ENCODE measurements at regions not wholly inside any gene's neighbourhood (a gene's known extent, or its start where the extent isn't known, plus 50 kb on each side); places are given as distances from the start of the nearest gene placed in this dataset.

DNA sequence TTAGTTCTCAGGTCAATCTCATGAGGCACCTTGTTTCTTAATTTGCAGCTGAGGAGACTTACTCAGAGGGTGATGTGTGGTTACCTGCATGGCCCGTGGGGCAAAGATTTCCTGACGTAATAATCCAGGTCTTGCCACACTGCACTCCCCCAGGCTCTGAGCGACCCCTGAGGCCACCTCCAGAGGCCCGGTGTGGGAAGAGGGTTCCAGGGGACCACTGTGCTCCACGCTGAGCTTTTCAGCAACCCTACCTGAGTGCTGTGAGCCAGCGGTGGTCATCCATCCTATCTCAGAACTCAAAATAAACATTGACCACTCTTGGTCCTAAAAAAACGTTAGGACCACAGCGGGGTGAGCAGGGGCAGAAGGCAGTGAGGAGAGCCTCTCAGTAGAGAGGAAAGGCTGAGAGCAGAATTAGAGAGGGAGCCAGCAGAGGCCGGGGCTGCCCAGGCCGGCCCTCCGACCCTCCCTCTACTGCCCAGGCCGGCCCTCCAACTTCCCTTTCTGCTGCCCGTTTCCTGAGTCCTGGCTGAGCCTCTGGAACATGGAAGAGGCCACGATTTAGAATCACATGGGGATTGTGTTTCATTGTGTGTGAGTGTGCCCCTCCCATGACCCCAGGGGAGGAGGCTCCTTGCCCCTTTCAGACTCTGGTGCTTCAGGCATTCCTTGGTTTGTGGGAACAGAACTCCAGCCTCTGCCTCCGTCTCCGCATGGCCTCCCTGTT is 188.2 kb upstream of the DIO3 start:
- Mint-ChIP-seq H3K4me1 (no peaks in the 10 kb centered on the region), H3K27ac (no peak overlapping the region), H3K36me3 (no peaks in the 10 kb centered on the region), H3K27me3 (ENCODE audit: low read depth in 3 of 3) (peaks cover 2 to 10% (median 6%) of the 10 kb centered on the region in 3 donors), H3K9me3 (peaks cover 0 to 2% (median 0%) of the 10 kb centered on the region in 7 donors), H3K4me3 (no peak overlapping the region)
- intact Hi-C loops (cut with micrococcal nuclease), result no loop called here
- no peaks in the 10 kb centered on the region for H4K20me1 ChIP-seq (ENCODE audit: insufficient read depth, low read length)
- no peaks in the 10 kb centered on the region for H3K4me1 ChIP-seq (ENCODE audit: control insufficient read depth in 1 of 2, insufficient read depth in 2 of 2, low read length in 2 of 2)
- H3K9ac ChIP-seq (ENCODE audit: insufficient read depth, low read length, poor library complexity, severe bottlenecking), result no peak overlapping the region
- no peak overlapping the region for H3K4me2 ChIP-seq (replicated peaks; ENCODE audit: extremely low read depth, low read length, poor library complexity, severe bottlenecking)
- TF ChIP-seq, protein P1, sequence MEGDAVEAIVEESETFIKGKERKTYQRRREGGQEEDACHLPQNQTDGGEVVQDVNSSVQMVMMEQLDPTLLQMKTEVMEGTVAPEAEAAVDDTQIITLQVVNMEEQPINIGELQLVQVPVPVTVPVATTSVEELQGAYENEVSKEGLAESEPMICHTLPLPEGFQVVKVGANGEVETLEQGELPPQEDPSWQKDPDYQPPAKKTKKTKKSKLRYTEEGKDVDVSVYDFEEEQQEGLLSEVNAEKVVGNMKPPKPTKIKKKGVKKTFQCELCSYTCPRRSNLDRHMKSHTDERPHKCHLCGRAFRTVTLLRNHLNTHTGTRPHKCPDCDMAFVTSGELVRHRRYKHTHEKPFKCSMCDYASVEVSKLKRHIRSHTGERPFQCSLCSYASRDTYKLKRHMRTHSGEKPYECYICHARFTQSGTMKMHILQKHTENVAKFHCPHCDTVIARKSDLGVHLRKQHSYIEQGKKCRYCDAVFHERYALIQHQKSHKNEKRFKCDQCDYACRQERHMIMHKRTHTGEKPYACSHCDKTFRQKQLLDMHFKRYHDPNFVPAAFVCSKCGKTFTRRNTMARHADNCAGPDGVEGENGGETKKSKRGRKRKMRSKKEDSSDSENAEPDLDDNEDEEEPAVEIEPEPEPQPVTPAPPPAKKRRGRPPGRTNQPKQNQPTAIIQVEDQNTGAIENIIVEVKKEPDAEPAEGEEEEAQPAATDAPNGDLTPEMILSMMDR (IDR thresholded peaks at IDR 0.05), result no peak
- H3K4me3 ChIP-seq (replicated peaks in 1 of 3; ENCODE audit: low read depth in 2 of 3, low read length in 3 of 3), result no peak overlapping the region
- no peak overlapping the region for H2AFZ ChIP-seq (ENCODE audit: insufficient read depth, low read depth, low read length, poor library complexity, severe bottlenecking)
- 88% methylated on average over 6 of the region's 16 CpGs for WGBS (ENCODE audit: insufficient coverage)
- H3K27ac ChIP-seq (ENCODE audit: low read depth in 1 of 2, low read length in 2 of 2), result no peak overlapping the region
- DNase-seq, result no peak
- no peaks in the 10 kb centered on the region for H3K9me3 ChIP-seq (replicated peaks in 1 of 2; ENCODE audit: control insufficient read depth in 1 of 2, insufficient read depth in 1 of 2, low read length in 2 of 2)
- H3K79me2 ChIP-seq (ENCODE audit: insufficient read depth, low read length), result no peaks in the 10 kb centered on the region
- H3K27me3 ChIP-seq (ENCODE audit: control insufficient read depth in 2 of 2, insufficient read depth in 2 of 2, low read length in 2 of 2), result no peaks in the 10 kb centered on the region
- no peaks in the 10 kb centered on the region for H3K36me3 ChIP-seq (replicated peaks in 1 of 2; ENCODE audit: control insufficient read depth in 1 of 2, insufficient read depth in 2 of 2, low read length in 2 of 2)

DNA sequence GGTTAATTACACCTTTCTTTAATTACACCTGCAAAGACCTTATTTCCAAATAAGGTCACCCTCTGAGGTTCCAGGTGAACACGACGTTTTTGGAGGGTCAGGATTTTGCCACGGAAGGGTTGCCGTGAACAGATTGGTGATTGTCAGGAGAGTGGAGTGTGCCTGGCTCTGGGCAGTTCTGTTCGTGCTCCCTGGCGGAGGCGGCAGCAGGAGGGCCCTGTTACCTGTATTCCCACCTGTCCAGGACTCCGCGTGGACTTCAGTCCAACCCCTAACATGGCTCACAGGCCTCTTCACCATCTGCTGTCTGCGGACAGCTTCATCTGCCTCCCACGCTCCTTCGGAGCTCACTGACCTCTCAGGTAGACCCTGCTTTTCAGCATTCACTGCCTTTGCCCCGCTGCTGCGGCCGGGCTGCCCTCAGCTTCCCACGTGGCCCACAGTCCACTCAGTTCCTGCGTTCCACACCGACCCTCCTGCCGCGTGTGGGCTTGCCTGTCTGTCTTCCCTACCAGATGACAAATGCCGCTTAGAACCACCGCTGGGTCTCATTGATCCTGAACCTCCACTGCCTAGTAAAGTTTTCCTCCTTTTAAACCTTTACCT is 187.5 kb upstream of the DIO3 start:
- H3K4me3 Mint-ChIP-seq, result peak overlapping the region in 1 of 2 donors; percentile 21
- Histone ChIP-seq H3K36me3 (replicated peaks in 1 of 2; ENCODE audit: control insufficient read depth in 1 of 2, insufficient read depth in 2 of 2, low read length in 2 of 2) (no peaks in the 10 kb centered on the region), H3K4me2 (replicated peaks; ENCODE audit: extremely low read depth, low read length, poor library complexity, severe bottlenecking) (no peak overlapping the region), H3K4me3 (replicated peaks in 1 of 3; ENCODE audit: low read depth in 2 of 3, low read length in 3 of 3) (no peak overlapping the region), H3K9ac (ENCODE audit: insufficient read depth, low read length, poor library complexity, severe bottlenecking) (no peak overlapping the region), H3K9me3 (replicated peaks in 1 of 2; ENCODE audit: control insufficient read depth in 1 of 2, insufficient read depth in 1 of 2, low read length in 2 of 2) (no peaks in the 10 kb centered on the region), H3K27me3 (ENCODE audit: control insufficient read depth in 2 of 2, insufficient read depth in 2 of 2, low read length in 2 of 2) (no peaks in the 10 kb centered on the region), H3K79me2 (ENCODE audit: insufficient read depth, low read length) (no peaks in the 10 kb centered on the region), H3K4me1 (ENCODE audit: control insufficient read depth in 1 of 2, insufficient read depth in 2 of 2, low read length in 2 of 2) (no peaks in the 10 kb centered on the region), H2AFZ (ENCODE audit: insufficient read depth, low read depth, low read length, poor library complexity, severe bottlenecking) (no peak overlapping the region), H3K27ac (ENCODE audit: low read depth in 1 of 2, low read length in 2 of 2) (no peak overlapping the region), H4K20me1 (ENCODE audit: insufficient read depth, low read length) (no peaks in the 10 kb centered on the region)
- no peaks in the 10 kb centered on the region for H3K4me1 Mint-ChIP-seq
- H3K27ac Mint-ChIP-seq, result no peak overlapping the region
- WGBS (ENCODE audit: insufficient coverage), result 95% methylated on average over 20 of the region's 22 CpGs
- peaks cover 0 to 2% (median 0%) of the 10 kb centered on the region in 7 donors for H3K9me3 Mint-ChIP-seq
- intact Hi-C loops (cut with micrococcal nuclease), result no loop called here
- H3K27me3 Mint-ChIP-seq (ENCODE audit: low read depth in 3 of 3), result peaks cover 2 to 9% (median 5%) of the 10 kb centered on the region in 3 donors
- DNase-seq, result no peak
- TF ChIP-seq, protein P1 (IDR thresholded peaks at IDR 0.05), result no peak
- H3K36me3 Mint-ChIP-seq, result no peaks in the 10 kb centered on the region

Measured in CD14-positive monocyte (primary cell).